CD4-positive, CD25-positive, alpha-beta regulatory T cell (primary cell): ENCODE measurements at regions not wholly inside any gene's neighbourhood (a gene's known extent, or its start where the extent isn't known, plus 50 kb on each side); places are given as distances from the start of the nearest gene placed in this dataset.

Experiments used
- ATAC-seq, 2 donors: fragments of 150-1000 bp; cut with Tn5 transposase; one replicate each; pipeline ENCODE4 v1.10.0; 2021; ENCODE audit warnings: low read depth in 2 of 2, moderate number of reproducible peaks in 2 of 2, moderate library complexity in 1 of 2
- DNase-seq, 3 donors: peaks; one replicate each; pipeline versions ENCODE4 v3.0.0 to v3.0.0-alpha.2; 2012 to 2022; ENCODE audit warnings: mixed read lengths in 1 of 3
- H3K27ac ChIP-seq: one replicate; pipeline ENCODE4 v1.7.0; 2013; ENCODE audit warnings: mild to moderate bottlenecking, low read length; ENCODE audit not compliant: insufficient read depth, poor library complexity, severe bottlenecking
- H3K27me3 ChIP-seq: one replicate; pipeline ENCODE4 v1.7.0; 2013; ENCODE audit warnings: low read length; ENCODE audit not compliant: control insufficient read depth, insufficient read depth
- H3K36me3 ChIP-seq: one replicate; pipeline ENCODE4 v1.7.0; 2013; ENCODE audit warnings: mild to moderate bottlenecking, low read length, moderate library complexity; ENCODE audit not compliant: control insufficient read depth, insufficient read depth
- H3K4me1 ChIP-seq: 2 replicates; pipeline ENCODE4 v1.7.0; 2013; ENCODE audit warnings: mild to moderate bottlenecking, low read length; ENCODE audit not compliant: insufficient read depth, control insufficient read depth, poor library complexity, severe bottlenecking
- H3K4me3 ChIP-seq: one replicate; pipeline ENCODE4 v1.7.0; 2013; ENCODE audit warnings: low read depth, mild to moderate bottlenecking, low read length, moderate library complexity
- H3K9me3 ChIP-seq, 2 experiments: 1 replicate in 1 of 2; 2 replicates in 1 of 2; pipeline ENCODE4 v1.7.0; 2013; ENCODE audit warnings: low read length in 2 of 2, mild to moderate bottlenecking in 1 of 2, moderate library complexity in 1 of 2; ENCODE audit not compliant: control insufficient read depth in 2 of 2
- H3K27ac Mint-ChIP-seq, 3 donors: one replicate each; pipeline ENCODE4 v1.8.0; 2020 to 2022; ENCODE audit warnings: mild to moderate bottlenecking in 3 of 3, mixed read lengths in 3 of 3, moderate library complexity in 2 of 3
- H3K27me3 Mint-ChIP-seq: one replicate; pipeline ENCODE4 v1.8.0; 2022; ENCODE audit warnings: mild to moderate bottlenecking, mixed read lengths
- H3K36me3 Mint-ChIP-seq: one replicate; pipeline ENCODE4 v1.8.0; 2020; ENCODE audit warnings: mixed read lengths
- H3K4me1 Mint-ChIP-seq, 4 donors: one replicate each; pipeline ENCODE4 v1.8.0; 2020 to 2022; ENCODE audit warnings: mixed read lengths in 4 of 4, mild to moderate bottlenecking in 1 of 4
- H3K4me3 Mint-ChIP-seq, 4 donors: one replicate each; pipeline ENCODE4 v1.8.0; 2020 to 2022; ENCODE audit warnings: mild to moderate bottlenecking in 4 of 4, mixed read lengths in 4 of 4, moderate library complexity in 3 of 4
- H3K9me3 Mint-ChIP-seq, 7 donors: one replicate each; pipeline ENCODE4 v1.8.0; 2020 to 2022; ENCODE audit warnings: mixed read lengths in 7 of 7, mild to moderate bottlenecking in 3 of 7, moderate library complexity in 2 of 7

DNA sequence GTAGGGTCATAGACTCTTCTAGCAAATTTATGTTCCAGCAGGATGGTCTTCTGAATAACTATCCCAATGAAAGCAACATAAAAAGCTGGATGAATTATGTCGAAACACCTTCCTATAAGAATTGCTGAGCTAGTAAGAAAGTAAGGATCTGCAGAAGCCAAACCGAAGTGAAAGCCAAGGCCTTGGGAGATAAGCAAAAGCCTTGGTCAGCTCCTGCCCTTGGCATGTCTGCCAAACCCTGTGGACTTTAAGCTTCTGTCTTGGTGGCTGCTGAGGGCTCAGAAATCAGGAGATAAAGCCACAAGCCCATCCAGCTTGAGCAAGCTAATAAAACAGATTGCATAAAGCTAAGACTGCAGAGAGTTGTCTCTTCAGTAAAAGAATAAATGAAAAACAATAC, 81.2 kb upstream of the KCND3 start:
- H3K9me3 ChIP-seq: no peaks in the 10 kb centered on the region
- H3K27ac ChIP-seq: no peak overlapping the region
- peaks cover 0 to 4% (median 0%) of the 10 kb centered on the region in 7 donors for H3K9me3 Mint-ChIP-seq
- H3K4me3 Mint-ChIP-seq: no peak overlapping the region
- H3K36me3 Mint-ChIP-seq: no peaks in the 10 kb centered on the region
- H3K36me3 ChIP-seq: no peaks in the 10 kb centered on the region
- peaks cover 9% of the 10 kb centered on the region for H3K27me3 Mint-ChIP-seq
- DNase-seq: no peak
- H3K4me1 Mint-ChIP-seq: no peaks in the 10 kb centered on the region
- no peak for ATAC-seq
- no peaks in the 10 kb centered on the region for H3K27me3 ChIP-seq
- no peak overlapping the region for H3K4me3 ChIP-seq
- peak overlapping the region in 1 of 3 donors; percentile 27 for H3K27ac Mint-ChIP-seq
- H3K4me1 ChIP-seq: no peaks in the 10 kb centered on the region

GRCh38 chr1:112074711-112075110, 85.2 kb upstream of the KCND3 start:
- Histone ChIP-seq H3K27ac (no peak overlapping the region), H3K4me3 (no peak overlapping the region), H3K4me1 (no peaks in the 10 kb centered on the region), H3K36me3 (no peaks in the 10 kb centered on the region), H3K9me3 (no peaks in the 10 kb centered on the region), H3K27me3 (no peaks in the 10 kb centered on the region)
- Mint-ChIP-seq H3K36me3 (no peaks in the 10 kb centered on the region), H3K27me3 (peaks cover 13% of the 10 kb centered on the region), H3K4me3 (no peak overlapping the region), H3K4me1 (no peaks in the 10 kb centered on the region), H3K27ac (no peak overlapping the region), H3K9me3 (peaks cover 0 to 6% (median 0%) of the 10 kb centered on the region in 7 donors)
- ATAC-seq (no peak), DNase-seq (no peak)

GRCh38 chr1:112075566-112075965, 86.1 kb upstream of the KCND3 start:
- no peaks in the 10 kb centered on the region for H3K9me3 ChIP-seq
- H3K36me3 Mint-ChIP-seq: no peaks in the 10 kb centered on the region
- DNase-seq (no peak), ATAC-seq (no peak)
- no peak overlapping the region for H3K27ac ChIP-seq
- no peak overlapping the region for H3K4me3 ChIP-seq
- no peaks in the 10 kb centered on the region for H3K4me1 ChIP-seq
- no peaks in the 10 kb centered on the region for H3K36me3 ChIP-seq
- H3K27ac Mint-ChIP-seq: no peak overlapping the region
- no peaks in the 10 kb centered on the region for H3K27me3 ChIP-seq
- no peaks in the 10 kb centered on the region for H3K4me1 Mint-ChIP-seq
- H3K27me3 Mint-ChIP-seq: peaks cover 13% of the 10 kb centered on the region
- no peak overlapping the region for H3K4me3 Mint-ChIP-seq
- H3K9me3 Mint-ChIP-seq: peaks cover 0 to 4% (median 0%) of the 10 kb centered on the region in 7 donors

- Mint-ChIP-seq H3K9me3 (peaks cover 0 to 4% (median 0%) of the 10 kb centered on the region in 7 donors), H3K27ac (no peak overlapping the region), H3K27me3 (peaks cover 4% of the 10 kb centered on the region), H3K36me3 (no peaks in the 10 kb centered on the region), H3K4me3 (no peak overlapping the region), H3K4me1 (no peaks in the 10 kb centered on the region)
- H3K4me3 ChIP-seq: no peak overlapping the region
- no peak for ATAC-seq
- H3K4me1 ChIP-seq: no peaks in the 10 kb centered on the region
- H3K27ac ChIP-seq: no peak overlapping the region
- no peaks in the 10 kb centered on the region for H3K9me3 ChIP-seq
- no peaks in the 10 kb centered on the region for H3K36me3 ChIP-seq
- no peak for DNase-seq
- H3K27me3 ChIP-seq: no peaks in the 10 kb centered on the region
Measured at GRCh38 chr1:112079446-112079845, 90.0 kb upstream of the KCND3 start.

DNA sequence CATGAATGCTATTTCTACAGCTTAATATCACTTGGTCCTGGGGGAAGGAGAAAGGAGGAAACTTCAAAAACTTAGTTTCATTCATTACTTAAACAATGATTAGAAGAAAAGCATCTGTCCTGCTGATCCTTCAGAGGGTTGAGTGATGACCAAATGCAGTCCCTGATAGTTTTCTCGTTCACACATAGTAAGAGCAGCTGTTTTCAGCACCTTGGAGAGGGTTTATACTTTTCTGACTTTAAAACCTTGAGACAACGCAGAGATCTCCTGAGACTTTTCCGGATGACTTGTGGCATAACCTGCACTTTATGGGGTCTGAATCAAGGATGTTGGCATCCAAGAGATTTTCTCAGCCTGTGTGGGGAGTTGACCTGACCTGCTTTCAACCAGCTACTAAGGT, 94.0 kb upstream of the KCND3 start:
- ATAC-seq (no peak), DNase-seq (no peak)
- Mint-ChIP-seq H3K4me3 (no peak overlapping the region), H3K27ac (no peak overlapping the region), H3K9me3 (peaks cover 0 to 4% (median 0%) of the 10 kb centered on the region in 7 donors), H3K36me3 (no peaks in the 10 kb centered on the region), H3K27me3 (no peaks in the 10 kb centered on the region), H3K4me1 (no peaks in the 10 kb centered on the region)
- Histone ChIP-seq H3K27ac (no peak overlapping the region), H3K36me3 (no peaks in the 10 kb centered on the region), H3K27me3 (peaks cover 3% of the 10 kb centered on the region), H3K4me1 (no peaks in the 10 kb centered on the region), H3K4me3 (no peak overlapping the region), H3K9me3 (no peaks in the 10 kb centered on the region)

DNA sequence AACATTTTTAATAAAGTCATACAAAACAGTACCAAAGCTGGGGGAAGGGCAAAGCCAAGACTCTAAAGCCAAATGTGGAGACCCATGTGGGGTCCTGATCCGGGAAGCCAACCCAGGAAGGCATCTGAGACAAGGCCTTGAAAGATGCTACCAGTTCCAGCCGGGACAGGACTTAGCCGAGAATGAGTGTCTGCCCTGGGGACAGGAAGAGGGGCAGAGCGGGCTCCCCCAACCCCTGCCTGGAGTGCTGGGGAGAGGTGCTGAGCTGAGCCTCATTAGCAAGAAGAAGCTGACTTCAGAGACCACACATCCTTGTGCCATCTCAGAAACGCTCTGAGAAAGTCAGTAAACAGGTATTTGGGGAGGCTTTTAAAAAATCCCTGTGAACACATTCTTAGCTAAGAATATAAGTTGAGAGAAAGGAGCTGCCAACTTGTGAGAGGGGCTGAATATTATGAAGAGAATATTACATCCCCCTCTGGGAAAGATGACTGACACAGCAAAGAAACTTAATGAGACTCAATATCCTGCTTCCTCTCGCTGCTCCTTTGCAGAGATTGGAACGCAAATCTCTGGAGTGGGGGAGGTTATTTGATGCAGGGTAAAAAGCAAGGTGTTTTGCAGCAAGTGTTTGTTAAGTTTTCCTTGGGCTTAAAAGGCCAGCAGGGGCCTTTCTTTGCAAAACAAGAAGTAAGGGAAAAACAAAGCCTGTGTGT, 103.3 kb upstream of the KCND3 start:
- Mint-ChIP-seq H3K4me3 (no peak overlapping the region), H3K27me3 (peaks cover 26% of the 10 kb centered on the region), H3K27ac (no peak overlapping the region), H3K4me1 (no peaks in the 10 kb centered on the region), H3K9me3 (peaks cover 0 to 4% (median 0%) of the 10 kb centered on the region in 7 donors), H3K36me3 (no peaks in the 10 kb centered on the region)
- Histone ChIP-seq H3K27ac (no peak overlapping the region), H3K4me1 (no peaks in the 10 kb centered on the region), H3K9me3 (no peaks in the 10 kb centered on the region), H3K36me3 (no peaks in the 10 kb centered on the region), H3K4me3 (no peak overlapping the region), H3K27me3 (peaks cover 8% of the 10 kb centered on the region)
- DNase-seq (no peak), ATAC-seq (no peak)

- Mint-ChIP-seq H3K4me3 (no peak overlapping the region), H3K36me3 (no peaks in the 10 kb centered on the region), H3K9me3 (peaks cover 0 to 4% (median 0%) of the 10 kb centered on the region in 7 donors), H3K27me3 (peaks cover 26% of the 10 kb centered on the region), H3K27ac (no peak overlapping the region), H3K4me1 (no peaks in the 10 kb centered on the region)
- peaks cover 8% of the 10 kb centered on the region for H3K27me3 ChIP-seq
- no peaks in the 10 kb centered on the region for H3K4me1 ChIP-seq
- ATAC-seq (no peak), DNase-seq (no peak)
- no peak overlapping the region for H3K27ac ChIP-seq
- no peak overlapping the region for H3K4me3 ChIP-seq
- H3K9me3 ChIP-seq: no peaks in the 10 kb centered on the region
- H3K36me3 ChIP-seq: no peaks in the 10 kb centered on the region
Measured at GRCh38 chr1:112093372-112093694, 103.9 kb upstream of the KCND3 start.

- Mint-ChIP-seq H3K9me3 (peaks cover 0 to 4% (median 1%) of the 10 kb centered on the region in 7 donors), H3K27ac (no peak overlapping the region), H3K36me3 (no peaks in the 10 kb centered on the region), H3K4me3 (no peak overlapping the region), H3K4me1 (no peaks in the 10 kb centered on the region), H3K27me3 (peaks cover 24% of the 10 kb centered on the region)
- DNase-seq: no peak
- Histone ChIP-seq H3K4me1 (no peaks in the 10 kb centered on the region), H3K4me3 (no peak overlapping the region), H3K27me3 (peaks cover 8% of the 10 kb centered on the region), H3K9me3 (no peaks in the 10 kb centered on the region), H3K27ac (no peak overlapping the region), H3K36me3 (no peaks in the 10 kb centered on the region)
- ATAC-seq: no peak
Measured at GRCh38 chr1:112099979-112100378, 110.5 kb upstream of the KCND3 start.
